Nephron progenitor cell (in vitro differentiated cells): ENCODE measurements at regions not wholly inside any gene's neighbourhood (a gene's known extent, or its start where the extent isn't known, plus 50 kb on each side); places are given as distances from the start of the nearest gene placed in this dataset.

Experiments used
- DNase-seq: peaks from one replicate; pipeline ENCODE4 v3.0.0; 2021
- H3K27ac Mint-ChIP-seq: 2 replicates; pipeline ENCODE4 v1.8.0; 2021; ENCODE audit warnings: mild to moderate bottlenecking, moderate library complexity, mixed read lengths
- H3K27me3 Mint-ChIP-seq: 2 replicates; pipeline ENCODE4 v1.8.0; 2021; ENCODE audit warnings: mild to moderate bottlenecking, low read depth, mixed read lengths; ENCODE audit not compliant: poor library complexity
- H3K36me3 Mint-ChIP-seq: 2 replicates; pipeline ENCODE4 v1.8.0; 2021; ENCODE audit warnings: low read depth, mixed read lengths
- H3K4me1 Mint-ChIP-seq: 2 replicates; pipeline ENCODE4 v1.8.0; 2021; ENCODE audit warnings: mixed read lengths
- H3K4me3 Mint-ChIP-seq: 2 replicates; pipeline ENCODE4 v1.8.0; 2021; ENCODE audit warnings: mild to moderate bottlenecking, moderate library complexity, mixed read lengths
- H3K9me3 Mint-ChIP-seq: 2 replicates; pipeline ENCODE4 v1.8.0; 2021; ENCODE audit warnings: mild to moderate bottlenecking, moderate library complexity, mixed read lengths
- CTCF ChIP-seq: fragments of 200-600 bp; sonication (generic); IDR thresholded peaks from 2 replicates; pipeline ENCODE4 v1.5.0; 2021; ENCODE audit warnings: antibody characterized with exemption

GRCh38 chr5:78698191-78698791 lies 49.7 kb upstream of the LHFPL2 start:
- Mint-ChIP-seq H3K27me3 (no peaks in the 10 kb centered on the region), H3K27ac (peak overlapping the region; percentile 82), H3K36me3 (peaks cover 21% of the 10 kb centered on the region), H3K4me1 (peaks cover 5% of the 10 kb centered on the region), H3K4me3 (no peak overlapping the region), H3K9me3 (peaks cover 35% of the 10 kb centered on the region)
- DNase-seq: no peak
- no peak for TF ChIP-seq CTCF
